Adrenal gland (tissue), 9 donors: ENCODE measurements at regions not wholly inside any gene's neighbourhood (a gene's known extent, or its start where the extent isn't known, plus 50 kb on each side); places are given as distances from the start of the nearest gene placed in this dataset.

Experiments
- DNase-seq, 7 donors: peaks; one replicate each; pipeline ENCODE4 v3.0.0-alpha.2; 2019 to 2020
- H3K27ac ChIP-seq, 5 donors: fragments of 200-600 bp; sonication (generic) in 4 of 5; 1 replicate in 3 of 5; 2 replicates in 2 of 5; pipeline versions ENCODE4 v1.5.1 to v1.8.0; 2016 to 2020; ENCODE audit warnings: mild to moderate bottlenecking in 1 of 5
- H3K27me3 ChIP-seq: fragments of 200-600 bp; 2 replicates; pipeline ENCODE4 v1.8.0; 2021
- H3K36me3 ChIP-seq, 2 donors: fragments of 200-600 bp; replicated peaks in 1 of 2; 1 replicate in 1 of 2; 2 replicates in 1 of 2; pipeline versions ENCODE4 v1.5.1 to v1.8.0; 2018 to 2022
- H3K4me1 ChIP-seq, 2 donors: fragments of 200-600 bp; replicated peaks in 1 of 2; 1 replicate in 1 of 2; 2 replicates in 1 of 2; pipeline versions ENCODE4 v1.5.1 to v1.8.0; 2018 to 2021
- H3K4me3 ChIP-seq, 4 donors: fragments of 200-600 bp; sonication (generic) in 3 of 4; one replicate each; pipeline ENCODE4 v1.5.1; 2016 to 2018
- H3K9me3 ChIP-seq, 3 donors: fragments of 200-600 bp; sonication (generic) in 1 of 3; replicated peaks in 1 of 3; 1 replicate in 2 of 3; 2 replicates in 1 of 3; pipeline versions ENCODE4 v1.5.1 to v1.8.0; 2016 to 2021
- CTCF ChIP-seq, 6 experiments: fragments of 450-650 bp in 4 of 6; fragments of 200-600 bp in 2 of 6; sonication (generic) in 1 of 6; IDR thresholded peaks; 1 replicate in 5 of 6; 2 replicates in 1 of 6; pipeline versions ENCODE4 v1.5.1 to v1.8.0; 2016 to 2021; ENCODE audit warnings: antibody characterized with exemption in 6 of 6, mild to moderate bottlenecking in 2 of 6, moderate library complexity in 1 of 6
- POLR2A ChIP-seq, 2 donors: fragments of 450-650 bp; IDR thresholded peaks; one replicate each; pipeline ENCODE4 v1.6.1; 2017; ENCODE audit warnings: antibody characterized with exemption in 2 of 2, mild to moderate bottlenecking in 2 of 2, moderate library complexity in 1 of 2
- WGBS, 4 donors: extraction: QIAGEN DNeasy Blood & Tissue Kit in 2 of 4; methylation state at CpG; one replicate each; pipeline versions ENCODE4 v1.1.5 to v1.1.7; 2013 to 2017; 5-methylcytosine and 5-hydroxymethylcytosine counted together
- intact Hi-C, 2 donors: fragments of 100-400 bp; cut with DNase I; formaldehyde crosslinking; loops; one replicate each; pipeline versions ENCODE4 v1.14.1 to v1.15.0; 2022 to 2023
- donor health status: healthy with polysubstance abuse.
- donor health status: Bipolar disorder and iron deficiency.
- donor health status: DM: yes; HTN: yes; CAD: no.
- donor health status: DM: no; HTN: no; CAD: no.
- donor health status: DM: no; HTN: no; CAD: no.

GRCh38 chr19:46962030-46962570 lies 57.5 kb upstream of the NPAS1 start:
- intact Hi-C loops: no loop called here
- 80 to 98% (median 88%) methylated on average over 2 of the region's 2 CpGs for WGBS, 4 donors
- no peak for DNase-seq
- Histone ChIP-seq H3K27ac (no peak overlapping the region), H3K4me1 (peaks cover 0 to 15% of the 10 kb centered on the region in 2 donors), H3K36me3 (no peaks in the 10 kb centered on the region), H3K9me3 (no peaks in the 10 kb centered on the region), H3K27me3 (no peaks in the 10 kb centered on the region), H3K4me3 (no peak overlapping the region)
- TF ChIP-seq CTCF (IDR thresholded peaks at IDR 0.05) (no peak), POLR2A (IDR thresholded peaks at IDR 0.05) (no peak)

DNA sequence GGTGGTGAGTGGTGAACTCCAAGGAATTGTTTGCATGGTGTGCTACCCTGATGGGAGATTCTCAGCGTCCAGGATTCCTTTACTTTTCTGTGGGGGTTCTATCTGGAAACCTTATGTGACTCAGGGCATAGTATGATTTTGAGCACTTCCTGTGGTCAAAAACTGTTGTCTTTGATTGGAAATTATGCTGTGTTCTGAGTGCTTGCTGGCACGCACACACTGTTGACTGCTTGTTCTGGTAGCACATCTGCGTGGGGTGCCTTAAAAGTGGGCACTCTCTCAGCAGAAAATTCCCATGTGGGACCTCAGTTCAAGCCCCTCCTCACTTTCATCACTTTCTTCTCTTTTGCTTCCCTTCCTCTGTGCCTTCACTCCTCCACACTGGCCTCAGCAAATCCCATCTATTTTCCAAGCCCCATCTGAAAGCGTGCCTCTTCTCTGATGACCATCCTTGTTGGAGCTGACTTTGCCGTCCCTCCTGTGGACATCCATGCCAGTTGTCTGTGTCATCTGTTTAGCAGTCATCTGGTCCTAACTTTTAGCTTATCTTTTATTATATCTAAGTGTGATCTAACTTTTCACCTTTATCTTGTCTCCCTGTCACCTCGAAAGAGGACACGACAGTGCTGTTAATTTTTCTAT lies 56.4 kb upstream of the NPAS1 start:
- TF ChIP-seq CTCF (IDR thresholded peaks at IDR 0.05) (no peak), POLR2A (IDR thresholded peaks at IDR 0.05) (no peak)
- intact Hi-C loops: no loop called here
- Histone ChIP-seq H3K4me1 (peaks cover 0 to 24% of the 10 kb centered on the region in 2 donors), H3K9me3 (no peaks in the 10 kb centered on the region), H3K27ac (no peak overlapping the region), H3K36me3 (no peaks in the 10 kb centered on the region), H3K4me3 (no peak overlapping the region), H3K27me3 (no peaks in the 10 kb centered on the region)
- 74 to 89% (median 87%) methylated on average over 7 of the region's 7 CpGs for WGBS, 4 donors
- no peak for DNase-seq

- peaks cover 3 to 24% of the 10 kb centered on the region in 2 donors for H3K4me1 ChIP-seq
- H3K27me3 ChIP-seq: no peaks in the 10 kb centered on the region
- intact Hi-C loops: no loop called here
- no peak overlapping the region for H3K27ac ChIP-seq
- DNase-seq: peak in 4 of 7 donors; percentile 51 to 77 (median 58)
- peaks cover 0 to 6% of the 10 kb centered on the region in 2 donors for H3K36me3 ChIP-seq
- no peak overlapping the region for H3K4me3 ChIP-seq
- no peak for TF ChIP-seq POLR2A (IDR thresholded peaks at IDR 0.05)
- TF ChIP-seq CTCF (IDR thresholded peaks at IDR 0.05): no peak
- WGBS, 4 donors: 47 to 64% (median 55%) methylated on average over 8 of the region's 8 CpGs
- no peaks in the 10 kb centered on the region for H3K9me3 ChIP-seq
These were observed 52.0 kb upstream of the NPAS1 start for GRCh38 chr19:46967578-46968032.
